Hepatocyte (in vitro differentiated cells): ENCODE measurements at regions not wholly inside any gene's neighbourhood (a gene's known extent, or its start where the extent isn't known, plus 50 kb on each side); places are given as distances from the start of the nearest gene placed in this dataset.

Experiments used
- CTCF ChIP-seq: fragments of 200-600 bp; sonication (generic); IDR thresholded peaks from 2 replicates; pipeline ENCODE4 v1.5.1; 2016; ENCODE audit warnings: antibody characterized with exemption, mild to moderate bottlenecking; ENCODE audit not compliant: poor library complexity
- EZH2 ChIP-seq: fragments of 200-600 bp; sonication (generic); IDR thresholded peaks from 2 replicates; pipeline ENCODE4 v1.6.1; 2016; ENCODE audit warnings: antibody characterized with exemption, mild to moderate bottlenecking, borderline replicate concordance
- EZH2phosphoT487 ChIP-seq: fragments of 200-600 bp; sonication (generic); IDR thresholded peaks from one replicate; pipeline ENCODE4 v1.6.1; 2018; ENCODE audit warnings: antibody characterized with exemption, mild to moderate bottlenecking, low read depth, moderate library complexity; ENCODE audit not compliant: unreplicated experiment, severe bottlenecking

GRCh38 chr5:88364991-88365390, 96.3 kb upstream of the TMEM161B start:
- TF ChIP-seq CTCF (no peak), EZH2 (no peak), EZH2phosphoT487 (no peak)
